ENCODE measurements at regions not wholly inside any gene's neighbourhood (a gene's known extent, or its start where the extent isn't known, plus 50 kb on each side); places are given as distances from the start of the nearest gene placed in this dataset.

DNA sequence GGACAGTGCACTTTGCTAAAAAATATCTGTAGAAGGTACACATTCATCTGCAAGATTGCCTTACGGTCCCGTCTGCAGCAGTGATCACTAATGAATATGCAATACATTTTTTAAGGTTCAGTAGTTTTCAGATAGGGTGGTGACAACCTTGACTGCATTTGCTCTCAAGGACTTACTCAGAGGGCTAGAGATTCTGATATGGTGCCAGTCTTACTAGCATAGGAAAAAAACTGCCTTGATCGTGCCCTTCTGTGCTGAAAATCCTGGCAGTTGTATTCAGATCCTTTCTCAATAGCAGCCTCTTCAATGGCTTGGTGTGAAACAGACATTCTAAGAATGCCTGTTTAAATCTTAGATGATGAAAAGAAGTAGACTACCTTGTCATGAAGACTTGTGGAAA lies 411.9 kb upstream of the CCDC54 start:
- Histone ChIP-seq H2AFZ (peak overlapping the region; percentile 77; the same call in 1 of the 2 replicates), H3K4me2 (no peak overlapping the region)
- no peak overlapping the region for H3K27ac Mint-ChIP-seq

DNA sequence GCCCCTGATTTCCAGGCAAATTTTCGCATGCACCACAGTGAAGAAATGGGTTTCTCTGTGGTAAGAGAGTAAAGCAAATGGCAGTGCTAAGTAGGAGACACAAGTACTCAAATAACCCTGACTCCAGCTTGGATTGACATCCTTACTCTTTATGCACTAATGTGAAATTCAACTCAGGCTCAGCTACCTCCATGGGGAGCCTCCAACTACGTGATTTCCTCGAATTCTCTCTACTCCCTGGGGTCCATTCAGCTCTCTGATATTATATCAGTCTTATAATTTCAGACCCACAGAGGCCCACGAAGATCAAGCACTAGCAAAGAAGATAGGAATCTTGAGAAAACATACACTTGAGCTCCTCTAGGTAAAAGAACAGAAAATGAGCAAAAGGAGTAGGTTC lies 407.6 kb upstream of the CCDC54 start:
- Mint-ChIP-seq H3K36me3 (ENCODE audit: low read depth) (0 out of 3 replicates have a peak, but pooled peaks cover 5% of the 10 kb centered on the region), H3K4me1 (peaks cover 7% of the 10 kb centered on the region; the same call in 2 of the 3 replicates), H3K27me3 (ENCODE audit: insufficient read depth, low read depth, poor library complexity) (no peaks in the 10 kb centered on the region), H3K9me3 (no peaks in the 10 kb centered on the region), H3K4me3 (no peak overlapping the region), H3K27ac (no peak overlapping the region)
- ATAC-seq = no peak
- H3K27ac ChIP-seq (ENCODE audit: low read depth) = no peak overlapping the region
- H3K36me3 ChIP-seq (ENCODE audit: insufficient read depth) = no peaks in the 10 kb centered on the region
- H3K4me3 ChIP-seq = no peak overlapping the region
- H3K79me2 ChIP-seq (replicated peaks; ENCODE audit: insufficient read depth) = no peaks in the 10 kb centered on the region
- H2AFZ ChIP-seq = peak overlapping the region; percentile 70; the same call in 1 of the 2 replicates
- H4K20me1 ChIP-seq (replicated peaks; ENCODE audit: insufficient read depth) = no peaks in the 10 kb centered on the region
- DNase-seq (ENCODE audit: low spot score) = no peak
- 0 out of 2 replicates have a peak, but pooled peaks cover 3% of the 10 kb centered on the region for H3K9me2 ChIP-seq (ENCODE audit: insufficient read depth)
- no peaks in the 10 kb centered on the region for H3K4me1 ChIP-seq (ENCODE audit: insufficient read depth)
- no peak overlapping the region for H3K4me2 ChIP-seq
- no peaks in the 10 kb centered on the region for H3F3A ChIP-seq (replicated peaks; ENCODE audit: low read depth)
- no peaks in the 10 kb centered on the region for H3K27me3 ChIP-seq (ENCODE audit: insufficient read depth)
- TF ChIP-seq, protein P1, sequence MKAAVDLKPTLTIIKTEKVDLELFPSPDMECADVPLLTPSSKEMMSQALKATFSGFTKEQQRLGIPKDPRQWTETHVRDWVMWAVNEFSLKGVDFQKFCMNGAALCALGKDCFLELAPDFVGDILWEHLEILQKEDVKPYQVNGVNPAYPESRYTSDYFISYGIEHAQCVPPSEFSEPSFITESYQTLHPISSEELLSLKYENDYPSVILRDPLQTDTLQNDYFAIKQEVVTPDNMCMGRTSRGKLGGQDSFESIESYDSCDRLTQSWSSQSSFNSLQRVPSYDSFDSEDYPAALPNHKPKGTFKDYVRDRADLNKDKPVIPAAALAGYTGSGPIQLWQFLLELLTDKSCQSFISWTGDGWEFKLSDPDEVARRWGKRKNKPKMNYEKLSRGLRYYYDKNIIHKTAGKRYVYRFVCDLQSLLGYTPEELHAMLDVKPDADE (IDR thresholded peaks at IDR 0.05) = no peak
- TF ChIP-seq POLR2AphosphoS5 (IDR thresholded peaks at IDR 0.05; ENCODE audit: low read depth) = no peak
- TF ChIP-seq, protein P2, sequence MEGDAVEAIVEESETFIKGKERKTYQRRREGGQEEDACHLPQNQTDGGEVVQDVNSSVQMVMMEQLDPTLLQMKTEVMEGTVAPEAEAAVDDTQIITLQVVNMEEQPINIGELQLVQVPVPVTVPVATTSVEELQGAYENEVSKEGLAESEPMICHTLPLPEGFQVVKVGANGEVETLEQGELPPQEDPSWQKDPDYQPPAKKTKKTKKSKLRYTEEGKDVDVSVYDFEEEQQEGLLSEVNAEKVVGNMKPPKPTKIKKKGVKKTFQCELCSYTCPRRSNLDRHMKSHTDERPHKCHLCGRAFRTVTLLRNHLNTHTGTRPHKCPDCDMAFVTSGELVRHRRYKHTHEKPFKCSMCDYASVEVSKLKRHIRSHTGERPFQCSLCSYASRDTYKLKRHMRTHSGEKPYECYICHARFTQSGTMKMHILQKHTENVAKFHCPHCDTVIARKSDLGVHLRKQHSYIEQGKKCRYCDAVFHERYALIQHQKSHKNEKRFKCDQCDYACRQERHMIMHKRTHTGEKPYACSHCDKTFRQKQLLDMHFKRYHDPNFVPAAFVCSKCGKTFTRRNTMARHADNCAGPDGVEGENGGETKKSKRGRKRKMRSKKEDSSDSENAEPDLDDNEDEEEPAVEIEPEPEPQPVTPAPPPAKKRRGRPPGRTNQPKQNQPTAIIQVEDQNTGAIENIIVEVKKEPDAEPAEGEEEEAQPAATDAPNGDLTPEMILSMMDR (conservative IDR thresholded peaks at IDR 0.05; ENCODE audit: low read depth in 2 of 2) = no peak
- TF ChIP-seq NANOG (IDR thresholded peaks at IDR 0.05; ENCODE audit: borderline replicate concordance) = no peak
- TF ChIP-seq JUNB (IDR thresholded peaks at IDR 0.05; ENCODE audit: unreplicated experiment) = no peak
- no peak for TF ChIP-seq ZNF331 (CRISPR knock-in tag; IDR thresholded peaks at IDR 0.05; ENCODE audit: low read depth)
- no peak for TF ChIP-seq ZNF114 (CRISPR knock-in tag; IDR thresholded peaks at IDR 0.05)
- TF ChIP-seq, protein P3, sequence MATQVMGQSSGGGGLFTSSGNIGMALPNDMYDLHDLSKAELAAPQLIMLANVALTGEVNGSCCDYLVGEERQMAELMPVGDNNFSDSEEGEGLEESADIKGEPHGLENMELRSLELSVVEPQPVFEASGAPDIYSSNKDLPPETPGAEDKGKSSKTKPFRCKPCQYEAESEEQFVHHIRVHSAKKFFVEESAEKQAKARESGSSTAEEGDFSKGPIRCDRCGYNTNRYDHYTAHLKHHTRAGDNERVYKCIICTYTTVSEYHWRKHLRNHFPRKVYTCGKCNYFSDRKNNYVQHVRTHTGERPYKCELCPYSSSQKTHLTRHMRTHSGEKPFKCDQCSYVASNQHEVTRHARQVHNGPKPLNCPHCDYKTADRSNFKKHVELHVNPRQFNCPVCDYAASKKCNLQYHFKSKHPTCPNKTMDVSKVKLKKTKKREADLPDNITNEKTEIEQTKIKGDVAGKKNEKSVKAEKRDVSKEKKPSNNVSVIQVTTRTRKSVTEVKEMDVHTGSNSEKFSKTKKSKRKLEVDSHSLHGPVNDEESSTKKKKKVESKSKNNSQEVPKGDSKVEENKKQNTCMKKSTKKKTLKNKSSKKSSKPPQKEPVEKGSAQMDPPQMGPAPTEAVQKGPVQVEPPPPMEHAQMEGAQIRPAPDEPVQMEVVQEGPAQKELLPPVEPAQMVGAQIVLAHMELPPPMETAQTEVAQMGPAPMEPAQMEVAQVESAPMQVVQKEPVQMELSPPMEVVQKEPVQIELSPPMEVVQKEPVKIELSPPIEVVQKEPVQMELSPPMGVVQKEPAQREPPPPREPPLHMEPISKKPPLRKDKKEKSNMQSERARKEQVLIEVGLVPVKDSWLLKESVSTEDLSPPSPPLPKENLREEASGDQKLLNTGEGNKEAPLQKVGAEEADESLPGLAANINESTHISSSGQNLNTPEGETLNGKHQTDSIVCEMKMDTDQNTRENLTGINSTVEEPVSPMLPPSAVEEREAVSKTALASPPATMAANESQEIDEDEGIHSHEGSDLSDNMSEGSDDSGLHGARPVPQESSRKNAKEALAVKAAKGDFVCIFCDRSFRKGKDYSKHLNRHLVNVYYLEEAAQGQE (IDR thresholded peaks at IDR 0.05; ENCODE audit: unreplicated experiment) = no peak
- TF ChIP-seq STAT1 (IDR thresholded peaks at IDR 0.05; ENCODE audit: unreplicated experiment) = no peak
- no peak for TF ChIP-seq EZH2 (IDR thresholded peaks at IDR 0.05; ENCODE audit: low read depth, unreplicated experiment)

More for the DNA sequence above, 411.9 kb upstream of the CCDC54 start:
- Mint-ChIP-seq H3K4me1 (peaks cover 16% of the 10 kb centered on the region; the same call in 2 of the 3 replicates), H3K4me3 (no peak overlapping the region), H3K27me3 (ENCODE audit: insufficient read depth, low read depth, poor library complexity) (no peaks in the 10 kb centered on the region), H3K9me3 (no peaks in the 10 kb centered on the region), H3K36me3 (ENCODE audit: low read depth) (0 out of 3 replicates have a peak, but pooled peaks cover 2% of the 10 kb centered on the region)
- no peaks in the 10 kb centered on the region for H3K79me2 ChIP-seq (replicated peaks; ENCODE audit: insufficient read depth)
- H3K4me1 ChIP-seq (ENCODE audit: insufficient read depth) = peaks cover 8% of the 10 kb centered on the region; the same call in 1 of the 2 replicates
- DNase-seq (ENCODE audit: low spot score) = no peak
- no peaks in the 10 kb centered on the region for H3K36me3 ChIP-seq (ENCODE audit: insufficient read depth)
- H3K27me3 ChIP-seq (ENCODE audit: insufficient read depth) = no peaks in the 10 kb centered on the region
- H4K20me1 ChIP-seq (replicated peaks; ENCODE audit: insufficient read depth) = no peaks in the 10 kb centered on the region
- TF ChIP-seq ZNF331 (CRISPR knock-in tag; IDR thresholded peaks at IDR 0.05; ENCODE audit: low read depth) (no peak), ZNF114 (CRISPR knock-in tag; IDR thresholded peaks at IDR 0.05) (no peak)
- TF ChIP-seq, protein P3 (IDR thresholded peaks at IDR 0.05; ENCODE audit: unreplicated experiment) = no peak
- no peak overlapping the region for H3K4me3 ChIP-seq
- ATAC-seq = no peak
- no peak overlapping the region for H3K27ac ChIP-seq (ENCODE audit: low read depth)
- H3F3A ChIP-seq (replicated peaks; ENCODE audit: low read depth) = no peaks in the 10 kb centered on the region
- H3K9me2 ChIP-seq (ENCODE audit: insufficient read depth) = 0 out of 2 replicates have a peak, but pooled peaks cover 3% of the 10 kb centered on the region

Measured in GM23338 (cell line).